ENCODE measurements at regions not wholly inside any gene's neighbourhood (a gene's known extent, or its start where the extent isn't known, plus 50 kb on each side); places are given as distances from the start of the nearest gene placed in this dataset.

GRCh38 chr16:66188917-66189725 lies 177.4 kb upstream of the CDH5 start (continued):
- no peak for TF ChIP-seq CTCF (IDR thresholded peaks at IDR 0.05; ENCODE audit: control extremely low read depth in 1 of 3, insufficient read depth in 1 of 3, low read depth in 1 of 3, low read length in 3 of 3)
- TF ChIP-seq JUND (IDR thresholded peaks at IDR 0.05; ENCODE audit: low read length), result no peak
- no peak for TF ChIP-seq SP2 (IDR thresholded peaks at IDR 0.05; ENCODE audit: low read length)
- TF ChIP-seq KDM1A (IDR thresholded peaks at IDR 0.05; ENCODE audit: borderline replicate concordance, low read length), result no peak

All from H1 (cell line).